GM10248 (cell line): ENCODE measurements at regions not wholly inside any gene's neighbourhood (a gene's known extent, or its start where the extent isn't known, plus 50 kb on each side); places are given as distances from the start of the nearest gene placed in this dataset.

Source experiments
- CTCF ChIA-PET: fragments of 300-600 bp; sonication (Branson Sonifier 250); formaldehyde crosslinking; extraction: SDS; loops from one replicate; lab custom pipeline; 2021; ENCODE audit warnings: antibody characterized with exemption; lab: Yijun Ruan, JAX
- POLR2A ChIA-PET: fragments of 350-650 bp; sonication (Branson Sonifier 250); formaldehyde crosslinking; extraction: SDS; loops from one replicate; lab custom pipeline; 2020; ENCODE audit warnings: antibody characterized with exemption; lab: Yijun Ruan, JAX
- DNase-seq: peaks from one replicate; pipeline ENCODE4 v3.0.0; 2012; ENCODE audit errors: extremely low spot score
- CTCF ChIP-seq: IDR thresholded peaks from 2 replicates; pipeline ENCODE4 v1.5.1; 2012; ENCODE audit warnings: mild to moderate bottlenecking, low read depth; ENCODE audit errors: extremely low read depth, missing control alignments, control extremely low read depth

- no peak for TF ChIP-seq CTCF
- ChIA-PET POLR2A (interaction anchor here (0.7 kb wide), 1 partner anchor 141 kb away, joined by 3 read pairs; no protein-coding TSS in a partner anchor), CTCF (interaction anchor here (1.0 to 2.1 kb wide), 4 partner anchors 9 to 19 kb away, joined by 3 to 4 read pairs (median 3); no protein-coding TSS in a partner anchor)
- DNase-seq: no peak
Measured at GRCh38 chr6:14455427-14455826, 337.9 kb downstream of the CD83 start.

DNA sequence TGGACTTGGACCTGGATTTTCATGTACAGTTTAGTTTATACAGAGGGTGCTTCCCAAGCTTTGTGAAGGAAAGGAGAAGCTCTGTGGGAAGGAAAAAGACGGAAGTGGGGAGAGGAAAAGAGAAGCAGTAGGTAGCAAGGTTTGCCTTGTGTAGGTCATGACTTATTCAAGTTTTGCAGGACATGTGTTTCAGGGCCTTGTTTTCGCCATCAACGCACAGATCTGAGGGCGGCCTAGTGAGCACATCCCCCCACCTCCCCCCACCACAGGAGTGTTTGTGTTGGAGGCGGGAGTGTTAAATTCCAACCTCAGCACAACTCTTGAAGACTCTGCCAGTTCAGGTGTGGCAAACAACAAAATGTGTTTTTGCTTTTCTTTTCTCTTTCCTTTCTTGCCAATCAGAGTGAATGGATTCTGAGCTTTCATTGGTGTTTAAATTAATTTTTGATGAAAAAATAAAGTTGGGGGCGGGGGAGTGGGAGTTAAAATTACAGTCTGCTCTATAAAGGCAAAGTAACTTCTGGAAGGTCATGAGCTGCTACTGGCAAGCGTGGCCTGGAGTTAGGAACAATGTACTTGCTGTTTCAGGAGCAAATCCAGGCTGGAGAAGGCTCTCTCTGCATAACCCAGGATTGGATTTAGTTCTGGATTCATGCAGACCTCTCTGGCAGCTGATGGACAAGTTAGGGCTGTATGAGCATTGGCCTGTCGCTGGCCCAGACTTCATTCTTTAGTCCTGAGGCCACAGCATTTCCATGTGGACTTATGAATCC lies 338.5 kb downstream of the CD83 start:
- no peak for TF ChIP-seq CTCF
- ChIA-PET POLR2A (interaction anchor here (0.7 kb wide), 1 partner anchor 142 kb away, joined by 3 read pairs; no protein-coding TSS in a partner anchor), CTCF (interaction anchor here (1.0 to 2.1 kb wide), 4 partner anchors 9 to 20 kb away, joined by 3 to 4 read pairs (median 3); no protein-coding TSS in a partner anchor)
- DNase-seq: no peak

DNA sequence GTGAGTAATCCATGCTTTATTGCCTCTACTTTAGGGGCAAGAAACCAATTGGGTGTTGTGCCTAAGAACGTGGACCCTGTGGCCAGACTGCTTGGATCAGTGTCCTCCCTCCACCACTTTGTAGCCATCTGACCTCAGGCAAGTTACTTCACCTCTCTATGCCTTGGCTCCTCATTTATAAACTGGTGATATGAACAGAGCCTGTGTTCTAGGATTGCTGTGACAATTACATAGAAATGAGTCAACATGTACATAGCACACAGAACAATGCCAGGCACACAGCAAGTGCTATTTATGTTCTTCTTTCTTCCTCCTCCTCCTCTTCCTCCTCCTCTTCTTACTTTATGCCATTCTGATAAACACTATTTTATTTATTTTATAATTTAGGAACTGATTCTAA lies 339.4 kb downstream of the CD83 start:
- CTCF ChIA-PET: no interaction called here
- no peak for DNase-seq
- POLR2A ChIA-PET: no interaction called here
- no peak for TF ChIP-seq CTCF

DNA sequence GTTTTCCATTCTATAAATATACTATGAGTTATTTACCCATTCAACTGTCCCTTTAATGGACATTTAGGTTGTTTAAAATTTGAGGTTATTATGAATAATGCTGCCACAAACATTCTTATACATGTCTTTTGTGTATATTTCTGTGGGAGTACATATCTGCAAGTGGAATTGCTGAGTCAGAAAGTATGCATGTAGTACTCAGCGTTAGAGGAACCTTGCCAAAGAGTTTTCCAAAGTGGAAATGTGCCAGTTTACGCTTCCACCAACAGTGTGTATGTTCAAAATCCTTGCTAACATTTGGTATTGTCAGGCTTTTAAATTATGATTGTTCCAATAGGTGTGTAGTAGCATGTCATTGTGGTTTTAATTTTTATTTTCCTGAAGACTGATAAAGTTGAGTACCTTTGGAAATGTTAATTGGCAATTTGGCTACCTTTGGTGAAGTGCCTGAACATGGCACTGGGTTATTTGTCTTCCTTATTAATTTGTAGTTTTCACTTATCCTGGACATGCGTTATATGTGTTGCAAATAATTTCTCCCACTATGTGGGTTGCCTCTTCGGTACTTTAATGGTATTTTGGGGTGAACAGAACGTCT lies 341.2 kb downstream of the CD83 start:
- ChIA-PET CTCF (no interaction called here), POLR2A (no interaction called here)
- DNase-seq: no peak
- no peak for TF ChIP-seq CTCF

DNA sequence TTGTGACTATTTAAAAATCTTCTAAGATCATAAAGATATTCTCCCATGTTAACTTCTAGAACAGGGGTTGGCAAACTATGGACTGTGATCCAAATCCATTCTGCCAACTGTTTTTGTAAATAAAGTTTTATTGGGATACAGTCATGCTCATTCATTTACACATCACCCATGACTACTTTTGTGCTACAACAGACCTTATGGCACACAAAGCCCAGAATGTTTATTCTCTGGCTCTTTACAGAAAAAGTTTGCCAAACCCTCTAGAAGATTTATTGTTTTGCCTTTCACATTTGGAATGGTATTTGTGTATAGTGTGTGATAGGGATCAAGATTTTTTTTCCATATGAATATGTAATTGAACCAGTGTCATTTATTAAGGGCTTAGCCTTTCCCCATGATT lies 341.7 kb downstream of the CD83 start:
- TF ChIP-seq CTCF: no peak
- CTCF ChIA-PET: no interaction called here
- no peak for DNase-seq
- POLR2A ChIA-PET: no interaction called here

DNA sequence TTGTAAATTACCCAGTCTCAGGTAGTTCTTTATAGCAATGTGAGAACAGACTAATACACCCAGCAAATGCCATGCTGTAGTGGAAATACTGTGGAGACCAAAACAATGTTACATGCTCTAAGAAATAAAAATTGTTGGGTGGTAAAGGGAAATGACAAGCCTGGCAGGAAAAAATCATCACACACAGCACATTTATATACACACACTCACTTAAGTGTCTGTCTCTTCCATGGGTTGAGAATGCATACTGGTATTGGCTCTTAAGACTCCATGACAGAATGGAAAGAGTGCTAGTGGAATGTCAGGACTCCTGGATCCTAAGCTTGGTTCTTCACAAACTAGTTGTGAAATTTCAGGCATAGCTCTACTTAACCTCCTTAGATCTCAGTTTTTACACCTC lies 343.0 kb downstream of the CD83 start:
- DNase-seq: no peak
- CTCF ChIA-PET: interaction anchor here (1.0 kb wide), 1 partner anchor 9 kb away, joined by 3 read pairs; no protein-coding TSS in a partner anchor
- POLR2A ChIA-PET: no interaction called here
- no peak for TF ChIP-seq CTCF
